ENCODE measurements at regions not wholly inside any gene's neighbourhood (a gene's known extent, or its start where the extent isn't known, plus 50 kb on each side); places are given as distances from the start of the nearest gene placed in this dataset.

DNA sequence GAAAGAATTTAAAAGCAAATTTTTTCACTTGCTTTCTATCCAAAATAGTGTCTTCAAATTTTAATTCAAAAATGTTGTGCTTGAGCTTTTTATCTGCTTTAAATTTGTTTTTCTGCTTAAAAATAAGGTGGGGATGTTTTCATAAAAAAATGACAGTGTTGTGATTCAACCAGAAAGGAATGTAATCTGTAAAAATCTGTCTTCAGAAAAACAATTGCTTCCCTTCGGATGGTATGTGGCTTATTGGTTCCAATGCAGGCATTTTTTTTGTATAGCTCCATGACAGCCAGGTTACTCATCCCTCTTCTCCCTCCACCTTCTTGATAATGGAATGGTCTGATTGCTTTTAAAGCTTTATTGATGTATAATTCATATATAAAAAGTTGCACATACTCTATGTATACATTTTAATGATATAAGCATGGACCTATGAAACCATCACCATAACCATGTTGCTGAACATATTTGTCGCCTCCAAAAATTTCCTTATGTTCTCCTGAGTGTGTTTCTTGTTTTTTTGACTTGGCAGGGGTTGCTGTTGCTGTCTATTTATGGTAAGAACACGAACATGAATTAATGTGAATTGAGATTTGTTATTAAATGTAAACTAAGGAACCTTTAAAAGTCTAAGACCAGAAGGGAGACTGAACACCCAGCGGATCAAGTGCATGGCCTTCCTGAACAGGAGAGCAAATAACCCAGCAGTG, 363.7 kb upstream of the SPHKAP start:
- Mint-ChIP-seq H3K27ac (no peak overlapping the region), H3K4me1 (no peaks in the 10 kb centered on the region), H3K36me3 (no peaks in the 10 kb centered on the region), H3K9me3 (peaks cover 12 to 51% (median 26%) of the 10 kb centered on the region in 6 donors), H3K27me3 (ENCODE audit: low read depth in 3 of 3) (no peaks in the 10 kb centered on the region), H3K4me3 (no peak overlapping the region)
- DNase-seq, result no peak

- Mint-ChIP-seq H3K36me3 (no peaks in the 10 kb centered on the region), H3K9me3 (peaks cover 12 to 41% (median 23%) of the 10 kb centered on the region in 6 donors), H3K27me3 (ENCODE audit: low read depth in 3 of 3) (no peaks in the 10 kb centered on the region), H3K4me3 (no peak overlapping the region), H3K4me1 (no peaks in the 10 kb centered on the region), H3K27ac (no peak overlapping the region)
- DNase-seq, result no peak
Measured at GRCh38 chr2:228543117-228543516, 361.6 kb upstream of the SPHKAP start.

GRCh38 chr2:228542277-228542676, 360.8 kb upstream of the SPHKAP start:
- Mint-ChIP-seq H3K4me1 (no peaks in the 10 kb centered on the region), H3K9me3 (peaks cover 11 to 32% (median 22%) of the 10 kb centered on the region in 6 donors), H3K27me3 (ENCODE audit: low read depth in 3 of 3) (peaks cover 0 to 1% (median 0%) of the 10 kb centered on the region in 3 donors), H3K36me3 (no peaks in the 10 kb centered on the region), H3K27ac (no peak overlapping the region), H3K4me3 (no peak overlapping the region)
- no peak for DNase-seq

DNA sequence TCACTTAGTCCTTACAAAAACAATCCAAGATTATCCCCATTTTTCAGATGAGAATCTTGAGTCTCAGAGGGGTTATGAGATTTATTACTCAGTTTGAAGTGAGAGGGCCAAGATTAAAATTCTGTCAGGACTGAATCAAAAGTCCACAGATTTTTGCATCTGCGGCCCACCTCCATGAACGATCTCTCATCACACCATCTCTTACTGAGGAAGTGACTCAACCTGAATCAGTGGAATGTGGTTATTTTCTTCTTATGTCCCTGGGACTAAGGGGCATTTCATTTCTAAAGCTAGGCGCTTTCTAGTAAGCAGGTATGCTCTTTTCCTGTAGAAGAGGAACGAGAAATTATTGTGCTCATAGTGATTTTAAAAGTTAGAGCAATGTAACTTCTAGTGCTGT, 360.3 kb upstream of the SPHKAP start:
- Mint-ChIP-seq H3K27me3 (ENCODE audit: low read depth in 3 of 3) (peaks cover 0 to 1% (median 0%) of the 10 kb centered on the region in 3 donors), H3K4me3 (no peak overlapping the region), H3K27ac (no peak overlapping the region), H3K36me3 (no peaks in the 10 kb centered on the region), H3K4me1 (no peaks in the 10 kb centered on the region), H3K9me3 (peaks cover 8 to 27% (median 19%) of the 10 kb centered on the region in 6 donors)
- DNase-seq, result no peak

DNA sequence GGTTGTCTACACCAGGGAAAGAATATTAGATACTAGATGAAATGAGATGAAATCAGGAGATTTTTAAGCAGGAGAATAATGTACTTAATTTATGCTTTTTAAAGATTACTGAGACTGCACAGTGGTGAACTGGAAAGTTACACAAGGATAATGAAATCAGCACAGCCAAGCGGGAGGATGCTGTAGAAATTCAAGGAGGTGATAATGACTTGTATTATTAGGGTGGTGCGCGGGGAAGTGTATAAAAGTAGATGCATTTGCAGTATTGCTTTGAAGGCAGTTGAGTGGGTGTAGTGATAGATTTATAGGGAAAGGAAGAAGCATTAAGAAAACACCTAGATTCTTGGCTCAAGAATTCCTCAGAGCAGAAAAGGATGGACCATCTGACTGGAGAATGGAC, 359.5 kb upstream of the SPHKAP start:
- no peak for DNase-seq
- H3K4me1 Mint-ChIP-seq, result no peaks in the 10 kb centered on the region
- H3K4me3 Mint-ChIP-seq, result no peak overlapping the region
- no peak overlapping the region for H3K27ac Mint-ChIP-seq
- no peaks in the 10 kb centered on the region for H3K36me3 Mint-ChIP-seq
- peaks cover 0 to 1% (median 0%) of the 10 kb centered on the region in 3 donors for H3K27me3 Mint-ChIP-seq (ENCODE audit: low read depth in 3 of 3)
- peaks cover 10 to 27% (median 18%) of the 10 kb centered on the region in 6 donors for H3K9me3 Mint-ChIP-seq

DNA sequence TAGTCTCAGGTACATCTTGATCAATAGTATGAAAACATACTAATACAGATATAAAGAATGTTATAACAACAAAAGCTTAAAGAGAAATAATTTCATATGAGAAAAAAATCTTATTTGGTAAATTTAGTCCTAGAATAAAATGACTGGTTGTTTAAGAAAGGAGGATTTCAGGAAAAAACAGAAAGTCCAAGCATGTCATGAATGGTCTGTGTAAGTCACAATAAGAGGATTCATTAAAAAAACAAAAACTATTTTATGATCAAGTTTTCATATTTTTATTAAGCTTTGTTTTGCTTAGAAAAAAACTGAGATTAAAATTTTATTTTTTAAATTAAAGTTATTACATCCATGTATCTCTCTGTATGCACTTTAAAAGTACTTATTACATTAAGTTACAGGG, 353.9 kb upstream of the SPHKAP start:
- H3K9me3 Mint-ChIP-seq, result peaks cover 8 to 43% (median 26%) of the 10 kb centered on the region in 6 donors
- H3K27ac Mint-ChIP-seq, result no peak overlapping the region
- H3K27me3 Mint-ChIP-seq (ENCODE audit: low read depth in 3 of 3), result peaks cover 0 to 1% (median 0%) of the 10 kb centered on the region in 3 donors
- H3K4me1 Mint-ChIP-seq, result no peaks in the 10 kb centered on the region
- no peaks in the 10 kb centered on the region for H3K36me3 Mint-ChIP-seq
- DNase-seq, result no peak
- H3K4me3 Mint-ChIP-seq, result no peak overlapping the region

DNA sequence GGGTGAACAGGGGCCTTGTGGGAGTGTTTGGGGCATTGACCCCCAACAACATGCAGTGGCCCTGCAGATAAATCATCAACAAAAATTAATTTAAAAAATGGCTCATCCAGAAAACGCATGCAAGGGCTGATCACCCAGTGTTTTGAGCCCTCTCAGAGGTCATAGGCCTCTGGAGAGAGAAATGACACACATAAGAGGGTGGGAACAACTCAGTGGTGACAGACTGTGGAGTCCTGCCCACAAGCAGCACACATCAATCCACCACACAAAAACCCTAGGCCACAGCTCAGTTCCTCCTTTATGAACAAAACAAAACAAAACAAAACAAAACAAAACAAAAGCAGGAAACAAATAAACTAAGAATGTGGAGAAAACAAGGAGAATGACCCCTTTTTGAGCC, 351.7 kb upstream of the SPHKAP start:
- DNase-seq, result no peak
- Mint-ChIP-seq H3K4me1 (no peaks in the 10 kb centered on the region), H3K9me3 (peaks cover 8 to 50% (median 25%) of the 10 kb centered on the region in 6 donors), H3K4me3 (no peak overlapping the region), H3K27me3 (ENCODE audit: low read depth in 3 of 3) (peaks cover 0 to 2% (median 1%) of the 10 kb centered on the region in 3 donors), H3K36me3 (no peaks in the 10 kb centered on the region), H3K27ac (no peak overlapping the region)

DNA sequence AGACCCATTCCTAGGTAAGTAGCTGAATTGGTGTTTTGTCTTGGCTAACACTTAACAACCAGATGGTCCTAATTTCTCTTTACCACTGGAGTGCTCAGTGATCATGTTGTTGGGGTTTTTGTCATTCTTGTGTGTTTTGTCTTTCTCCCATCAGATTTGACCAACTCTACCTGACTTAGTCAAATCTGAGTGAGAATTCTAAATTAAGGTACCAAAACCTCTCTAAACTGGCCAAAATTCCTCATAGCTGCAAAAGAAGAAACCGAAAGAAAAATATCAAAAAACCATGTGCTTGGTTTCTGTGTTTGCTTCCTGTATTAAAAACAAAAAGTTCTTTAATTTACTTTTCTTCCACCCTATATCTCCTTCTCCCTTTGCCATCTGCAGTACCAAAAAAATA, 350.7 kb upstream of the SPHKAP start:
- H3K27me3 Mint-ChIP-seq (ENCODE audit: low read depth in 3 of 3), result peaks cover 0 to 2% (median 0%) of the 10 kb centered on the region in 3 donors
- DNase-seq, result no peak

DNA sequence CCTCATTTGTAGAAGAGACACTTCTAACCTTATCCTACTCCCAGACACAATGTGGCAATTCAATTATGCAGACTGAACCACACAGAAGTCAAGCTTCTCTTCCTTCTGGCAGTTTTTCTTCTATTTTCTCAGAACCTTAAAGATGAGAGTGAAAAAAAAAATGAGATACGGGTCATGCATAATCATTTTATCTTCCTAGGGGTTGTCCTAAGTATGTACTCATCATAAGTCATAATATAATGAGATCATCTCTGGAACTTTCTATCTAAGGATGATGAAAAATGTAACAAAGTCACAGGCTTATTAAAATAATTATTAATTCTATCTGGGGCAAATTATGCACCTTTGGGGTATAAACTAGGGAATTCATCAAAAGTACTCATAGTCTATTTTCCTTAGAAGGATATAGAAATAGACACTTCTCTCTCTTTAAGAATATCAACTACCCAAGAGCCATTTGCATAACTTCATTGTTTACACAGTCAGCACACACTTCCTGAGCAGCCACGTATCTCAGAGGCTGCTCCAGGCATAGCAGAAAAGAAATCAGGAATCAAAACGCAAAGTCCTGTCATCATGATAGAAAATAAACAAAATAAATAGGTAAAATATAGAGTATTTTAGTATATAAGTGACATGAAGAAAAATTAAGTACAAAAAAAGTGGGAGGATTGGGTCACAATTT, 345.9 kb upstream of the SPHKAP start:
- Mint-ChIP-seq H3K36me3 (no peaks in the 10 kb centered on the region), H3K27me3 (ENCODE audit: low read depth in 3 of 3) (peaks cover 0 to 2% (median 0%) of the 10 kb centered on the region in 3 donors), H3K4me3 (no peak overlapping the region), H3K9me3 (peaks cover 4 to 34% (median 20%) of the 10 kb centered on the region in 6 donors), H3K27ac (no peak overlapping the region), H3K4me1 (no peaks in the 10 kb centered on the region)
- DNase-seq, result no peak

More for the DNA sequence above, 350.7 kb upstream of the SPHKAP start:
- no peaks in the 10 kb centered on the region for H3K36me3 Mint-ChIP-seq
- H3K27ac Mint-ChIP-seq, result no peak overlapping the region
- H3K9me3 Mint-ChIP-seq, result peaks cover 5 to 50% (median 26%) of the 10 kb centered on the region in 6 donors
- H3K4me1 Mint-ChIP-seq, result no peaks in the 10 kb centered on the region
- no peak overlapping the region for H3K4me3 Mint-ChIP-seq

DNA sequence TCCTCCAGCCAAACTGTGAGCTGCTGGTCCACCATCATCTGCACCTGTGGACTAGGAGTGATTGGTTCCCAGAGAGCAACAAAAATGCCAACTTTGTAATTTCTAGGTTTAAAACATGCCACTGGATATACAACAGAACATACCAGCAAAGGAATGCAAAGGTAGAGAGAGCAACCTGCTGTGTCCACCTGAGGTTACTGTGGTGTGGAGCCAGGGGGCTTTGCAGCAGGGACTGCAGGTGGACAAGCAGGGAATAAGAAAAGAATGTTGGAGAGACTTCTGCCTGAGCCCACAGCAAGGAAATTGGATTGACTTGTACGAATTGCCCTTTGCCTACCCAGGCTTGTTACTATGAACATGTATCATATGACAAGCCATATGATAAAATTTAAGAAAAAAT, 345.2 kb upstream of the SPHKAP start:
- H3K4me3 Mint-ChIP-seq, result no peak overlapping the region
- peaks cover 0 to 2% (median 0%) of the 10 kb centered on the region in 3 donors for H3K27me3 Mint-ChIP-seq (ENCODE audit: low read depth in 3 of 3)
- H3K36me3 Mint-ChIP-seq, result no peaks in the 10 kb centered on the region
- H3K27ac Mint-ChIP-seq, result no peak overlapping the region
- peaks cover 4 to 35% (median 21%) of the 10 kb centered on the region in 6 donors for H3K9me3 Mint-ChIP-seq
- DNase-seq, result no peak
- no peaks in the 10 kb centered on the region for H3K4me1 Mint-ChIP-seq

- Mint-ChIP-seq H3K4me1 (no peaks in the 10 kb centered on the region), H3K27ac (no peak overlapping the region), H3K9me3 (peaks cover 15 to 41% (median 29%) of the 10 kb centered on the region in 6 donors), H3K36me3 (no peaks in the 10 kb centered on the region), H3K27me3 (ENCODE audit: low read depth in 3 of 3) (no peaks in the 10 kb centered on the region), H3K4me3 (no peak overlapping the region)
- no peak for DNase-seq
Measured at GRCh38 chr2:228522977-228523376, 341.5 kb upstream of the SPHKAP start.

DNA sequence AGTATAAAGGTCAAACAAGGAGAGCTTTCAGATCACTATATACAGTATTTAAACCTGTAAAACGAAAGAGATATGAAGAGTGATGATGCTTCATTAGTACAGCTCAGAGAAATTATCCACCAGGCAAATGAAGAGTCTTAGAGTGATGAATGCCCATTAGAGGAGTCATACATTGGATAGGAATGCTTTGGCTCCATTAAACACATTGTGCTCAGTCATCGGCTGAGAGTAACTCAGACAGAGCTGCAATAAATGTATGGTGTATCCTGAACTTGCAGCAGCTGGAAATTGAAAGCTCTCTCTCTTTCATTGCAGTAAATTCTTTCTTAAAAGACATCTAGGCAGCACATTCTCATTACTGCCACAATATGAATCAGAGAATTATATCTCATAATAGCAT, 340.8 kb upstream of the SPHKAP start:
- no peak for DNase-seq
- H3K4me3 Mint-ChIP-seq, result no peak overlapping the region
- H3K4me1 Mint-ChIP-seq, result no peaks in the 10 kb centered on the region
- no peaks in the 10 kb centered on the region for H3K36me3 Mint-ChIP-seq
- peaks cover 19 to 46% (median 31%) of the 10 kb centered on the region in 6 donors for H3K9me3 Mint-ChIP-seq
- no peak overlapping the region for H3K27ac Mint-ChIP-seq
- no peaks in the 10 kb centered on the region for H3K27me3 Mint-ChIP-seq (ENCODE audit: low read depth in 3 of 3)

- no peak overlapping the region for H3K27ac Mint-ChIP-seq
- no peaks in the 10 kb centered on the region for H3K4me1 Mint-ChIP-seq
- peaks cover 15 to 56% (median 30%) of the 10 kb centered on the region in 6 donors for H3K9me3 Mint-ChIP-seq
- H3K36me3 Mint-ChIP-seq, result no peaks in the 10 kb centered on the region
- H3K27me3 Mint-ChIP-seq (ENCODE audit: low read depth in 3 of 3), result peaks cover 0 to 2% (median 0%) of the 10 kb centered on the region in 3 donors
- no peak overlapping the region for H3K4me3 Mint-ChIP-seq
- no peak for DNase-seq
Measured at GRCh38 chr2:228519561-228519960, 338.1 kb upstream of the SPHKAP start.

DNA sequence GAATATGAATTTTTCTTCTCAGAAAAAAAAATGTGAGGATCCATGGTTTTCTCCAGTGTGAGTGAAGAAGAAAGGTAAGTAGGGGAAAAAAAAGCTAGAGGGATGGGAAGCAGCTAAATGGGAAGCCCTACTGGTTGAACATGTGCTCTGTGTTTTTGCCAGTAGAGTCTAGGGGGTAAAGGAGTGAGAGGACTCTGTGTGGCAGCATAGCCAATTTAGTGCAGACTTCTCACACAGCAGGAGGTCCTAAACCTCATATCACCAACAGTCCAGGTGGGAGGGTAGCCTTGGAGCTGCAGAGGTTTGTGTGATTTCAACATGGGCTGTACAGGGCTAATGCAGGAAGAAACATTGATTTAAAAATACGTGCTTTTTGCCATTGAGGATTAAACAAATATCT, 334.5 kb upstream of the SPHKAP start:
- no peak for DNase-seq
- Mint-ChIP-seq H3K4me1 (no peaks in the 10 kb centered on the region), H3K27ac (no peak overlapping the region), H3K9me3 (peaks cover 19 to 64% (median 22%) of the 10 kb centered on the region in 6 donors), H3K4me3 (no peak overlapping the region), H3K36me3 (peaks cover 0 to 4% (median 0%) of the 10 kb centered on the region in 3 donors), H3K27me3 (ENCODE audit: low read depth in 3 of 3) (peaks cover 0 to 2% (median 0%) of the 10 kb centered on the region in 3 donors)
